OCI-LY1 (cell line): ENCODE measurements at regions not wholly inside any gene's neighbourhood (a gene's known extent, or its start where the extent isn't known, plus 50 kb on each side); places are given as distances from the start of the nearest gene placed in this dataset.

Source experiments
- H2AFZ ChIP-seq: fragments of 200-600 bp; sonication (generic), shearing (Covaris generic); 2 replicates; pipeline ENCODE4 v1.6.0; 2014; ENCODE audit warnings: antibody characterized with exemption, mild to moderate bottlenecking, low read length
- H3F3A ChIP-seq: fragments of 200-600 bp; sonication (generic), shearing (Covaris generic); 2 replicates; pipeline ENCODE4 v1.6.0; 2014; ENCODE audit warnings: mild to moderate bottlenecking, antibody characterized with exemption, low read length, moderate library complexity; ENCODE audit not compliant: insufficient read depth
- H3K27ac ChIP-seq: fragments of 200-600 bp; sonication (generic); 2 replicates; pipeline ENCODE4 v1.5.1; 2014; ENCODE audit warnings: low read length, mixed run types, mild to moderate bottlenecking, low read depth; ENCODE audit not compliant: poor library complexity, severe bottlenecking
- H3K27me3 ChIP-seq: fragments of 200-600 bp; sonication (generic); 2 replicates; pipeline ENCODE4 v1.6.0; 2014; ENCODE audit warnings: antibody characterized with exemption, mild to moderate bottlenecking, low read length, moderate library complexity; ENCODE audit not compliant: insufficient read depth
- H3K36me3 ChIP-seq: fragments of 200-600 bp; sonication (generic); 2 replicates; pipeline ENCODE4 v1.6.1; 2014; ENCODE audit warnings: mild to moderate bottlenecking, antibody characterized with exemption, low read length, moderate library complexity, mixed read lengths; ENCODE audit not compliant: insufficient read depth
- H3K4me1 ChIP-seq: fragments of 200-600 bp; sonication (generic); 2 replicates; pipeline ENCODE4 v1.5.1; 2014; ENCODE audit warnings: mild to moderate bottlenecking, low read length, moderate library complexity; ENCODE audit not compliant: insufficient read depth, severe bottlenecking
- H3K4me2 ChIP-seq: fragments of 200-600 bp; sonication (generic), shearing (Covaris generic); 2 replicates; pipeline ENCODE4 v1.6.1; 2014; ENCODE audit warnings: low read length
- H3K4me3 ChIP-seq: fragments of 200-600 bp; sonication (generic); 2 replicates; pipeline ENCODE4 v1.5.1; 2014; ENCODE audit warnings: low read length, low read depth, mild to moderate bottlenecking, mixed read lengths; ENCODE audit not compliant: poor library complexity, severe bottlenecking
- H3K79me2 ChIP-seq: fragments of 200-600 bp; shearing (Covaris generic); 2 replicates; pipeline ENCODE4 v1.6.1; 2016; ENCODE audit warnings: mixed run types, low read length, mixed read lengths; ENCODE audit not compliant: insufficient read depth
- H3K9ac ChIP-seq: fragments of 200-600 bp; sonication (generic), shearing (Covaris generic); 2 replicates; pipeline ENCODE4 v1.6.1; 2014; ENCODE audit warnings: mild to moderate bottlenecking, low read length, mixed read lengths
- H3K9me2 ChIP-seq: fragments of 200-600 bp; sonication (generic), shearing (Covaris generic); 2 replicates; pipeline ENCODE4 v1.6.1; 2014; ENCODE audit warnings: low read depth, mild to moderate bottlenecking, low read length, mixed read lengths
- H3K9me3 ChIP-seq: fragments of 200-600 bp; shearing (Covaris generic); 2 replicates; pipeline ENCODE4 v1.6.1; 2014; ENCODE audit warnings: low read length, mixed read lengths
- H4K20me1 ChIP-seq: fragments of 200-600 bp; sonication (generic), shearing (Covaris generic); 2 replicates; pipeline ENCODE4 v1.6.0; 2016; ENCODE audit warnings: mild to moderate bottlenecking, low read length; ENCODE audit not compliant: insufficient read depth
- EZH2 ChIP-seq: fragments of 200-600 bp; sonication (generic), shearing (Covaris generic); IDR thresholded peaks from 2 replicates; pipeline ENCODE4 v1.8.0; 2017; ENCODE audit warnings: borderline replicate concordance, mixed run types, mild to moderate bottlenecking, antibody characterized with exemption, low read length, moderate library complexity, mixed read lengths
- TF ChIP-seq, protein P1 (sequence below): fragments of 200-600 bp; sonication (generic), shearing (Covaris generic); IDR thresholded peaks from 2 replicates; pipeline ENCODE4 v1.5.1; 2017; ENCODE audit warnings: mild to moderate bottlenecking, antibody characterized with exemption, low read length, moderate library complexity, mixed read lengths

DNA sequence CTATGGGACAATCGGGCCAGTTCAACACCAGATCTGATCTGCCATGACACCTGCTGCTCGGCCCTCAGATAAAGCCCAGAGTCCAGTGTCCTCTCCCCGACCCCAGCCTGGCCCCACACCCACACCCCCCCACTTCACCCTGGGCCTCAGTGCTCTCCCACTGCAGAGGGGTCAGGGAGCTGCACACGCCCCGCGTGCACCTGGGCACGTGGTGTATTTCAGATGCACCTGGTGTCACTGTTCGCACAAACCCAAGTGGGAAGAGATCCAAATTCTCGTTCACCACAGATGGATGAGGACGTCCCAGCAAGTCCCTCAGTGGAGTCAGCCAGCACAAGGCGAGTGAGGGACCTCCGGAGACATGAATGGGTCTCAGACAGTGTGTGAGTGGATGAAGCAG lies 161.3 kb downstream of the RTP5 start:
- no peaks in the 10 kb centered on the region for H3F3A ChIP-seq
- no peaks in the 10 kb centered on the region for H3K79me2 ChIP-seq
- no peaks in the 10 kb centered on the region for H3K36me3 ChIP-seq
- no peak overlapping the region for H3K9ac ChIP-seq
- no peak overlapping the region for H3K27ac ChIP-seq
- H3K4me1 ChIP-seq = no peaks in the 10 kb centered on the region
- H4K20me1 ChIP-seq = no peaks in the 10 kb centered on the region
- no peaks in the 10 kb centered on the region for H3K9me2 ChIP-seq
- TF ChIP-seq EZH2 = no peak
- TF ChIP-seq, protein P1, sequence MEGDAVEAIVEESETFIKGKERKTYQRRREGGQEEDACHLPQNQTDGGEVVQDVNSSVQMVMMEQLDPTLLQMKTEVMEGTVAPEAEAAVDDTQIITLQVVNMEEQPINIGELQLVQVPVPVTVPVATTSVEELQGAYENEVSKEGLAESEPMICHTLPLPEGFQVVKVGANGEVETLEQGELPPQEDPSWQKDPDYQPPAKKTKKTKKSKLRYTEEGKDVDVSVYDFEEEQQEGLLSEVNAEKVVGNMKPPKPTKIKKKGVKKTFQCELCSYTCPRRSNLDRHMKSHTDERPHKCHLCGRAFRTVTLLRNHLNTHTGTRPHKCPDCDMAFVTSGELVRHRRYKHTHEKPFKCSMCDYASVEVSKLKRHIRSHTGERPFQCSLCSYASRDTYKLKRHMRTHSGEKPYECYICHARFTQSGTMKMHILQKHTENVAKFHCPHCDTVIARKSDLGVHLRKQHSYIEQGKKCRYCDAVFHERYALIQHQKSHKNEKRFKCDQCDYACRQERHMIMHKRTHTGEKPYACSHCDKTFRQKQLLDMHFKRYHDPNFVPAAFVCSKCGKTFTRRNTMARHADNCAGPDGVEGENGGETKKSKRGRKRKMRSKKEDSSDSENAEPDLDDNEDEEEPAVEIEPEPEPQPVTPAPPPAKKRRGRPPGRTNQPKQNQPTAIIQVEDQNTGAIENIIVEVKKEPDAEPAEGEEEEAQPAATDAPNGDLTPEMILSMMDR = no peak
- no peaks in the 10 kb centered on the region for H3K9me3 ChIP-seq
- no peak overlapping the region for H3K4me2 ChIP-seq
- no peak overlapping the region for H2AFZ ChIP-seq
- H3K4me3 ChIP-seq = no peak overlapping the region
- H3K27me3 ChIP-seq = no peaks in the 10 kb centered on the region

DNA sequence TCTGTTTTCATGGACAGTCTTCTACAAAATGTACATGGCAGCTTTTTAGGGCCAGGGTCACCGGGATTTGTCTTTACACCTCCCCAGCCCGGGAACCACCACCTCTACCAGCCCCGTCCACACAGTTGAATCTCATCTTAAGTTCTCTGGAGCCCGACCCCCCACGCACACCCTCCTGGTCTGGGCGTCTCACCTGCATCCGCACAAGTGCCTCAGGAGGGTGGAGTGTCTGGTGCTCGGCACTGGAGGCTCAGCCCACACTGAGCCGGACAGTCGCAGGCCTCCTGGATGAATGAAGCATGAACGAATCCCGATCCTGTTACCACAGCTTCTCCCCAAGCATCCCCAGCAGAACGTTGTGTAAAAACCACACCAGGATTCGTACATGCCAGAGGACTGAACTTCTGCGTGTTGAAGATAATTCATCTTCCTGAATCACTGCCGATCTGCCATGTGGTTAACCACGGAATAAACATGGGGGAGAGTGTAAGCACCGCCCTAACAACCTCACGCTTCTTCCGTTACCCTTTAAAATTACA lies 162.0 kb downstream of the RTP5 start:
- no peak overlapping the region for H3K9ac ChIP-seq
- H3K4me1 ChIP-seq = no peaks in the 10 kb centered on the region
- no peaks in the 10 kb centered on the region for H4K20me1 ChIP-seq
- no peak for TF ChIP-seq EZH2
- TF ChIP-seq, protein P1 = no peak
- H3K27ac ChIP-seq = no peak overlapping the region
- H3K9me3 ChIP-seq = no peaks in the 10 kb centered on the region
- no peaks in the 10 kb centered on the region for H3F3A ChIP-seq
- H3K27me3 ChIP-seq = no peaks in the 10 kb centered on the region
- peak overlapping the region; percentile 11; the same call in 1 of the 2 replicates for H3K4me2 ChIP-seq
- H3K9me2 ChIP-seq = no peaks in the 10 kb centered on the region
- H3K4me3 ChIP-seq = no peak overlapping the region
- no peaks in the 10 kb centered on the region for H3K79me2 ChIP-seq
- H2AFZ ChIP-seq = no peak overlapping the region
- H3K36me3 ChIP-seq = no peaks in the 10 kb centered on the region

DNA sequence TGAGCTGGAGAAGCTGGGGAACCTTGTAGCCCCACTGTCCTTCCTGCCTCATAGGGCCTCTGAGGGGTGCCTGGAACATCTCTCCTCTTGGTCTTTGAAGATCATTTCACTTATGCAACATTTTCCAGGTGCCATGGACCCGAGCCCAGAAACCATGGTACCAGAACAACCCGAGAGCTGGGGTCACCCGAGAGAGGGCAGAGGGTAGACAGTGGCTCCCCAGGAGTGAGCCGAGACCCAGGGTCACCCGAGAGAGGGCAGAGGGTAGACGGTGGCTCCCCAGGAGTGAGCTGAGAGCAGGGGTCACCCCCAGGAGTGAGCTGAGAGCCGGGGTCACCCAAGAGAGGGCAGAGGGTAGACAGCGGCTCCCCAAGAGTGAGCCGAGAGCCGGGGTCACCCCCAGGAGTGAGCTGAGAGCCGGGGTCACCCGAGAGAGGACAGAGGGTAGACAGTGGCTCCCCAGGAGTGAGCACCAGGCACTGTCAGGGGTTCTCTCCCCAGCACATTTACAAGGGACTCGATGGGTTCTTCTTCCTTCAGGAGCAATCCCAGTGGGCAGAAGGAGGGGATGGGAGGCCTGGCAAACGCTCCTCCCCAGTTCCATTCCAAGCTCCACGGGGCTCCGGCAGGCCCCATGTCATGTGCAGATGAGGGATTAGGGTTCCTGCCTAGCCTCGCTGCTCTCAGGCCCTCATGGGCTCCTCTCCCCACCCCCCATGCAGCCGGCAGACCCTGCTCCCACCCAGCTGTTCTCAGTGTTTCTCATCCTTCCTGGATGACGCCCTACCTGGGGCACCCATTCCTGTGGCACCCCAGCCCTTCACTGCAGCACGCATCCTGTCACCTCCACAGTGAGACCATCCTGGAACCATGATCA lies 163.5 kb downstream of the RTP5 start:
- H3K9me3 ChIP-seq = no peaks in the 10 kb centered on the region
- no peak for TF ChIP-seq EZH2
- TF ChIP-seq, protein P1 = no peak
- no peak overlapping the region for H3K4me3 ChIP-seq
- H3F3A ChIP-seq = no peaks in the 10 kb centered on the region
- H3K27ac ChIP-seq = no peak overlapping the region
- H3K9me2 ChIP-seq = no peaks in the 10 kb centered on the region
- H3K9ac ChIP-seq = no peak overlapping the region
- no peaks in the 10 kb centered on the region for H3K4me1 ChIP-seq
- H4K20me1 ChIP-seq = no peaks in the 10 kb centered on the region
- no peaks in the 10 kb centered on the region for H3K79me2 ChIP-seq
- H2AFZ ChIP-seq = no peak overlapping the region
- H3K27me3 ChIP-seq = no peaks in the 10 kb centered on the region
- H3K4me2 ChIP-seq = no peak overlapping the region
- H3K36me3 ChIP-seq = no peaks in the 10 kb centered on the region
